ENCODE measurements at regions not wholly inside any gene's neighbourhood (a gene's known extent, or its start where the extent isn't known, plus 50 kb on each side); places are given as distances from the start of the nearest gene placed in this dataset.

- TF ChIP-seq TARDBP (IDR thresholded peaks at IDR 0.05): no peak
- TF ChIP-seq ZNF384 (IDR thresholded peaks at IDR 0.05): no peak
- TF ChIP-seq ARNT (IDR thresholded peaks at IDR 0.05): no peak
- no peak for TF ChIP-seq LEF1 (IDR thresholded peaks at IDR 0.05; ENCODE audit: borderline replicate concordance)
- TF ChIP-seq SP1 (IDR thresholded peaks at IDR 0.05): no peak
- TF ChIP-seq CTBP1 (IDR thresholded peaks at IDR 0.05; ENCODE audit: borderline replicate concordance): no peak
- no peak for TF ChIP-seq ELF4 (IDR thresholded peaks at IDR 0.05)
- TF ChIP-seq BHLHE40 (IDR thresholded peaks at IDR 0.05; ENCODE audit: borderline replicate concordance): no peak
- no peak for TF ChIP-seq FOXM1 (IDR thresholded peaks at IDR 0.05; ENCODE audit: borderline replicate concordance)
- no peak for TF ChIP-seq FOXK2 (IDR thresholded peaks at IDR 0.05)
Measured at GRCh38 chr4:175103403-175103802, 185.2 kb downstream of the ADAM29 start.
